ENCODE measurements at regions not wholly inside any gene's neighbourhood (a gene's known extent, or its start where the extent isn't known, plus 50 kb on each side); places are given as distances from the start of the nearest gene placed in this dataset.

DNA sequence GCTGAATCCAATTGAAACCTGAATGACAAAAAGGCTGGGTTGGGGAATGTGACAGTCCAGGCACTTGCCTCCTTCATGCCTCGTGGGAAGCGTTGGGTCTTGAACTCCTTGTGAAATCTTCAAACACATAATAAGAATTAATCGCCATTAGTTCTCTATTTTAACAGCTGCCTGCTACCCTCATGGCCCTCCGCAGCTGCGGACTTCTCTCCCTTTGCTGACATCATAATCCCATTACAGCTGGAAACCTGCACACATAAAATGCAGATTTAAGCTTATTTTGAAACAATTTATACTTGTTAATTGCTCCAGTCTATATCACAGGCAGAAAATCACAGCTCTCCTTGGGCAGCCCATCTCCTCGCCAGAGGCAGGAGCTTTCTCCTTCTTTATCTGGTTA lies 403.0 kb upstream of the MKI67 start:
- Histone ChIP-seq H3K9ac (ENCODE audit: low read length) (no peak overlapping the region), H2AFZ (ENCODE audit: low read length) (no peak overlapping the region), H3K27me3 (ENCODE audit: low read length) (peaks cover 25% of the 10 kb centered on the region), H3F3A (ENCODE audit: low read length, unreplicated experiment) (no peaks in the 10 kb centered on the region), H3K36me3 (ENCODE audit: low read depth, low read length) (no peaks in the 10 kb centered on the region), H3K9me2 (replicated peaks; ENCODE audit: low read length) (no peaks in the 10 kb centered on the region), H3K79me2 (ENCODE audit: low read length) (no peaks in the 10 kb centered on the region), H3K9me3 (ENCODE audit: low read length) (no peaks in the 10 kb centered on the region), H4K20me1 (ENCODE audit: low read length) (no peaks in the 10 kb centered on the region), H3K4me3 (ENCODE audit: low read length) (no peak overlapping the region), H3K4me2 (ENCODE audit: low read length) (no peak overlapping the region), H3K4me1 (ENCODE audit: insufficient read depth, low read length) (no peaks in the 10 kb centered on the region), H3K27ac (ENCODE audit: low read length) (no peak overlapping the region)
- ATAC-seq (no peak), DNase-seq (no peak)
- ChIA-PET CTCF (no interaction called here), POLR2A (ENCODE audit: unreplicated experiment) (no interaction called here)
- intact Hi-C loops (cut with micrococcal nuclease) = no loop called here
- no TSS peak for BruUV-seq (replicated peaks)
- TF ChIP-seq, protein P1, sequence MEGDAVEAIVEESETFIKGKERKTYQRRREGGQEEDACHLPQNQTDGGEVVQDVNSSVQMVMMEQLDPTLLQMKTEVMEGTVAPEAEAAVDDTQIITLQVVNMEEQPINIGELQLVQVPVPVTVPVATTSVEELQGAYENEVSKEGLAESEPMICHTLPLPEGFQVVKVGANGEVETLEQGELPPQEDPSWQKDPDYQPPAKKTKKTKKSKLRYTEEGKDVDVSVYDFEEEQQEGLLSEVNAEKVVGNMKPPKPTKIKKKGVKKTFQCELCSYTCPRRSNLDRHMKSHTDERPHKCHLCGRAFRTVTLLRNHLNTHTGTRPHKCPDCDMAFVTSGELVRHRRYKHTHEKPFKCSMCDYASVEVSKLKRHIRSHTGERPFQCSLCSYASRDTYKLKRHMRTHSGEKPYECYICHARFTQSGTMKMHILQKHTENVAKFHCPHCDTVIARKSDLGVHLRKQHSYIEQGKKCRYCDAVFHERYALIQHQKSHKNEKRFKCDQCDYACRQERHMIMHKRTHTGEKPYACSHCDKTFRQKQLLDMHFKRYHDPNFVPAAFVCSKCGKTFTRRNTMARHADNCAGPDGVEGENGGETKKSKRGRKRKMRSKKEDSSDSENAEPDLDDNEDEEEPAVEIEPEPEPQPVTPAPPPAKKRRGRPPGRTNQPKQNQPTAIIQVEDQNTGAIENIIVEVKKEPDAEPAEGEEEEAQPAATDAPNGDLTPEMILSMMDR (conservative IDR thresholded peaks at IDR 0.05; ENCODE audit: low read depth, low read length) = no peak
- no peak for TF ChIP-seq EZH2 (IDR thresholded peaks at IDR 0.05; ENCODE audit: low read length, unreplicated experiment)
- no peak for TF ChIP-seq EZH2phosphoT487 (IDR thresholded peaks at IDR 0.05; ENCODE audit: borderline replicate concordance, low read length)

DNA sequence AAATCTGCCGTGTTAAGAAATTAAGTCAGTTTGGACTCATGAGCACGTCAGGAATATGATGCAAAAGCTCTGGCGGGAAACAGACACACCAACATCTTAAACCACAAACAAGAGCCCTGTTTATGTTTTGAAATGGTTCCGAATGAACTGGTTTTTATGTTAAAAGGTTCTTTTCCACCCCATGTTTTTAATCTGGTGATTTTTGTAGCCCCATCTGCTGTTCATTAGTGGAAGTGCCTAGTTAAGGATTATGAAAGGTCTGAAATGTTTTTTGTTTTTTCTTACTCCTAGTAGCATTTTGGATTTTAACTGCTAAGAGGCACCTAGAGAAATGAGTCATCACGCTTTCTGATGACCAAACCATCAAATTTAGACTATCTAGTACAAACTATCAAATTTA lies 404.1 kb upstream of the MKI67 start:
- Histone ChIP-seq H3K79me2 (ENCODE audit: low read length) (no peaks in the 10 kb centered on the region), H3K9me2 (replicated peaks; ENCODE audit: low read length) (no peaks in the 10 kb centered on the region), H3K4me3 (ENCODE audit: low read length) (no peak overlapping the region), H4K20me1 (ENCODE audit: low read length) (no peaks in the 10 kb centered on the region), H3K4me1 (ENCODE audit: insufficient read depth, low read length) (no peaks in the 10 kb centered on the region), H3K9ac (ENCODE audit: low read length) (no peak overlapping the region), H3K9me3 (ENCODE audit: low read length) (no peaks in the 10 kb centered on the region), H3K27me3 (ENCODE audit: low read length) (peaks cover 32% of the 10 kb centered on the region), H3K36me3 (ENCODE audit: low read depth, low read length) (no peaks in the 10 kb centered on the region), H3K27ac (ENCODE audit: low read length) (no peak overlapping the region), H3F3A (ENCODE audit: low read length, unreplicated experiment) (no peaks in the 10 kb centered on the region), H3K4me2 (ENCODE audit: low read length) (no peak overlapping the region), H2AFZ (ENCODE audit: low read length) (no peak overlapping the region)
- TF ChIP-seq EZH2 (IDR thresholded peaks at IDR 0.05; ENCODE audit: low read length, unreplicated experiment) (no peak), EZH2phosphoT487 (IDR thresholded peaks at IDR 0.05; ENCODE audit: borderline replicate concordance, low read length) (no peak)
- TF ChIP-seq, protein P1 (conservative IDR thresholded peaks at IDR 0.05; ENCODE audit: low read depth, low read length) = peak; percentile 54
- CTCF ChIA-PET = no interaction called here
- POLR2A ChIA-PET (ENCODE audit: unreplicated experiment) = no interaction called here
- no peak for ATAC-seq
- intact Hi-C loops (cut with micrococcal nuclease) = no loop called here
- no peak for DNase-seq
- no TSS peak for BruUV-seq (replicated peaks)

DNA sequence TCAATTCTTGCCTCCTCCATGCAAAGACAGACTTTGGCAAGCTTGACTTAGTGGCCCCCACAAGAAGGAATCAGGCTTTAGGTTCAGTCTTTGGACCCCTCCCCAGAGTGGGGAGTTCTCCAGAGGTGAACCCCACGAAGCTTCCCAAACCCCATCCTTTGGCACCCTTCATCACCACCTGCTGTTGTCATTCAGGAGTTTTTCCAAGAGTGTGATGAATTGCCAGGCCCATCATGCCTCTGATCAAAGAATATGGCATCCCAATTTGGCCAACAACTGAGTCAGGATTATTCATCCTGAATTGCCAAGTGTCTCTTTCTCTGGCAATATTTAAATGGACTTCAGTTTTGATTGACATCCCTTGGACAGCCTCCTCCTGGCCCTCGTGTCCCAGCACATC lies 404.7 kb upstream of the MKI67 start:
- Histone ChIP-seq H2AFZ (ENCODE audit: low read length) (no peak overlapping the region), H3K9me2 (replicated peaks; ENCODE audit: low read length) (no peaks in the 10 kb centered on the region), H4K20me1 (ENCODE audit: low read length) (no peaks in the 10 kb centered on the region), H3K27ac (ENCODE audit: low read length) (no peak overlapping the region), H3K9me3 (ENCODE audit: low read length) (no peaks in the 10 kb centered on the region), H3K4me3 (ENCODE audit: low read length) (no peak overlapping the region), H3K9ac (ENCODE audit: low read length) (no peak overlapping the region), H3K27me3 (ENCODE audit: low read length) (peaks cover 31% of the 10 kb centered on the region), H3F3A (ENCODE audit: low read length, unreplicated experiment) (no peaks in the 10 kb centered on the region), H3K4me1 (ENCODE audit: insufficient read depth, low read length) (no peaks in the 10 kb centered on the region), H3K36me3 (ENCODE audit: low read depth, low read length) (no peaks in the 10 kb centered on the region), H3K79me2 (ENCODE audit: low read length) (no peaks in the 10 kb centered on the region), H3K4me2 (ENCODE audit: low read length) (no peak overlapping the region)
- TF ChIP-seq, protein P1 (conservative IDR thresholded peaks at IDR 0.05; ENCODE audit: low read depth, low read length) = no peak
- TF ChIP-seq EZH2phosphoT487 (IDR thresholded peaks at IDR 0.05; ENCODE audit: borderline replicate concordance, low read length) (no peak), EZH2 (IDR thresholded peaks at IDR 0.05; ENCODE audit: low read length, unreplicated experiment) (no peak)
- BruUV-seq (replicated peaks) = no TSS peak
- ATAC-seq (no peak), DNase-seq (no peak)
- intact Hi-C loops (cut with micrococcal nuclease) = no loop called here
- CTCF ChIA-PET = no interaction called here
- POLR2A ChIA-PET (ENCODE audit: unreplicated experiment) = no interaction called here

All from PC-3 (cell line).